ENCODE measurements at regions not wholly inside any gene's neighbourhood (a gene's known extent, or its start where the extent isn't known, plus 50 kb on each side); places are given as distances from the start of the nearest gene placed in this dataset.

GRCh38 chr18:40216856-40217255 lies 1738.2 kb upstream of the PIK3C3 start:
- H3K27ac ChIP-seq, result no peak overlapping the region
- no peak for TF ChIP-seq CTCF (conservative IDR thresholded peaks at IDR 0.05)

GRCh38 chr18:40215979-40216378 lies 1739.1 kb upstream of the PIK3C3 start:
- no peak overlapping the region for H3K27ac ChIP-seq
- no peak for TF ChIP-seq CTCF (conservative IDR thresholded peaks at IDR 0.05)

- H3K27ac ChIP-seq, result no peak overlapping the region
- TF ChIP-seq CTCF (conservative IDR thresholded peaks at IDR 0.05), result no peak
Measured at GRCh38 chr18:40210696-40211095, 1744.3 kb upstream of the PIK3C3 start.

DNA sequence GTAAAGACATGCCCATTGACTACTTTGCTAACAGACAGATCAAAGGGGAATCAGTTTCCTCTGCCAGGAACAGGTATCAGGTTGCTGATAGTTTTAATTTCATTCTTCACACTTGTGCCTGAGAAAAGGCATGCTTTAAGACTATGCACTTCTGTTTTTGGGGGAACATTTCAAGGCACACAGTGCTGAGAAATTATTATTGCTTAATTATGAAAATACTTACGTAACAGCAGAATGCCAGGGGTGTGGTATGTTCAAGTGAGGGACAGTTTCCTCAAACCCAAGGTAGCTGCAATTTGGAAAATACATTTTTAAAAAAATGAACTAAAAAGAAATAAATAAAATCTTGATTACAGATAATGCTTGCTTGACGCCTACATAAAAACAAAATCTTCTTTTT lies 1746.1 kb upstream of the PIK3C3 start:
- no peak overlapping the region for H3K27ac ChIP-seq
- TF ChIP-seq CTCF (conservative IDR thresholded peaks at IDR 0.05), result no peak

- no peak overlapping the region for H3K27ac ChIP-seq
- TF ChIP-seq CTCF (conservative IDR thresholded peaks at IDR 0.05), result no peak
Measured at GRCh38 chr18:40197711-40198110, 1757.3 kb upstream of the PIK3C3 start.

- no peak for TF ChIP-seq CTCF (conservative IDR thresholded peaks at IDR 0.05)
- H3K27ac ChIP-seq, result no peak overlapping the region
Measured at GRCh38 chr18:40186677-40187076, 1768.4 kb upstream of the PIK3C3 start.

GRCh38 chr18:40179729-40180461 lies 1775.1 kb upstream of the PIK3C3 start:
- H3K27ac ChIP-seq, result no peak overlapping the region
- no peak for TF ChIP-seq CTCF (conservative IDR thresholded peaks at IDR 0.05)

All from VCaP (cell line).